LHCN-M2 (cell line): ENCODE measurements at regions not wholly inside any gene's neighbourhood (a gene's known extent, or its start where the extent isn't known, plus 50 kb on each side); places are given as distances from the start of the nearest gene placed in this dataset.

Experiments
- DNase-seq: peaks from one replicate; pipeline ENCODE4 v3.0.0-alpha.2; 2012; ENCODE audit warnings: low read depth

DNA sequence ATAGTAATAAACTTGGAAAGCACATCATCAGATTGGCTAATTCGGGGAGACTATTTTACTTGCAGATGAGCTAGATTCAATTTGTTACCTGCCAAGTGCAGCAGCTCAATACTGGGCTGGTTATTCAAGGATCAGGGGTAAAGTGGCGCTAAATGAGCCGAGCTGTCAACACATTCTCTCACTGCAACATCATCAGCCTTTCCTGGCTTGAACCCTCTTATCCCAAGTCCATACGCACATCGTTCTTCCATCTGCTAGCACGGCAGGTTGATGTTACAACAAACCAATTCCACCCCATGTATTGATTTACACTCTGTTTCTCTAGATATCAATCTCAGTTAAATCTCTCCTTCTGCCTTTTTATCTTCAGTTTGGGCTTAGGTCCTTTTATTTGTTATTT is 2101.5 kb upstream of the AGA start:
- no peak for DNase-seq

DNA sequence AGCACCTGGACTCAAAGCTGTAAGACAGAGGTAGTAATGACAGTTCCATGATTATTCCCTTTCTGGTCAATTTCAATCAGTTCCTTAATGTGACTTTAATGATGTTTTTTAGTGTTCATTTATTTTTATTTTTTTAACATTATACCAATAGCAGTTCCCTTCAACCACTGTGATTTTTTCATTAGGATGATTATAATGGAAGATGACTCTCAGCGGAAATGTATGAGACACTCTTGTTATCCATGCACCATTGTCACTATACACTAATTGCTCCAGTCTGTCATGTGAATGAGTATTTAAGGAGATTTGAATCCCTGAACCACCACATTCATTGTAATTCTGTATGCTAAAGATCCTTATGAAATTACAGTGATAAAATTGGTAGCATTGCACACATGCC is 2102.3 kb upstream of the AGA start:
- no peak for DNase-seq

DNA sequence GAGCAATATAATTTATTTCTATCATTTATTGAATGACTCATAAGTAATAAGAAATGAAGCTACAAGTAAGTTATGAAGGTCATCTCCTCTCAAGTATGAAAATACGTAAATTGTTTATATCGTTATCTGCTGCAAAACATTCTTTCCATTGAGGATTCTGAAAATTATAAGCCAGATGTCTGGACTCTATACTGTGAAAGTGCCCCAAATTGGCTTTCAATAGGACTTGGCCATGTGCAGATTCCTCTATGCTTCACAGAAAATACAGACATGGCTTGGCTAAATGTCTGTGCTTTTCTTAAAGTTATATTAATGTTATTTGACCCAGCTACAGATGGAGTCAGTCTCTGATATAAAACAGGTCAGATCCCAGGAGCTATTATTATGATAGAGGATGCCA is 2109.9 kb upstream of the AGA start:
- DNase-seq: no peak

DNA sequence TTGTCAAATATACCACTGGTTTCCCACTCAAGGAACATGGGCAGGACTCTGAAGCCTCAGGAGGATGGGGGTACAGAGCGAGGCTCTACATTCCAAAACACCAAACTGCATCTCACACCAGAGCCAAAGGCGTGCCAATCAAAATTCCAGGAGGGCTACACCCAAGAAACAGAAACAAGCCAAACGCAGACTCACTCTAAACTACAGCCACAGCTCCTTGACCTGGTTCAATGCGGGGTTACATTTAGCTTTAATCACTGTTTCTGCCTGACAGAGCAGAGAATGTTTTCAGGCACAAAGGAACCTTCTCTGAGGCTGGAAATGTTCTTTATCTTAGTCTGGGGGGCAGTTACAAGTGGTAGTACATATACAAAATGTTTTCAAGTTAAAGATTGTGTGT is 2121.5 kb upstream of the AGA start:
- DNase-seq: no peak

- DNase-seq: no peak
Observed at GRCh38 chr4:179569549-179569948, 2127.3 kb upstream of the AGA start.

DNA sequence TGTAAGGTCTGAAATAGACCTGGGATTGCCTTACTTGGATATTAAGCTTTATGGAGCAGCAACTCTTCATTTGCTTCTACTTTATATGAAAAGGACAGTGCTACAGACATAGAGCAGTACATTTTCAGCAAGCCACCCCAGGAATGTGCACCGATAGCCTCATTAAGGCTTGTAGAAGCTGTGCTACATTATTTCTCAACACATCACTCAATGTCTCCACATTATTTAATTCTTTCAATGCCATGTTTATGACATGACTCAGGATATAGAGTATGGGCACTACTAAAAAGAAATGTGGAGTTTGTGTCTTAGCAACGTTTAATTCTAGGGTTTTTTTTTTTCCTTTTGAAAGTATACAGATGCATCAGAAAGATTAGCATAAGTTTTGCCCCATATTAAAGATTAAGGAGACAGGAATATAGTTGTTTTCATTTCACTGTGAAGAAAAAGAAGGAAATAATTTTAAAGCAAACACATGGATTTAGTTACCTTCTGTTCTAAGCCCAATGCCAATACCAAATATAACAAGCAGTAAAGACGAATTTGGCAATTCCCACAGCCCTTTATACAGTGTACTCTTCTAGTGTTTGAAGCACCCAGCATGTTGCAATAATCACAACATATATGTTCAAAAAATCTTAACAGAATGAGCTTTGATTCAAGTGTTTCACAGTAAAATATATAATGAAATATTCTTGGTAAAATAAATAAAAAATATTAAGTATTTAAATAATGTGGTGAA is 2140.1 kb upstream of the AGA start:
- DNase-seq: no peak

- no peak for DNase-seq
Observed at GRCh38 chr4:179583221-179583620, 2141.0 kb upstream of the AGA start.

DNA sequence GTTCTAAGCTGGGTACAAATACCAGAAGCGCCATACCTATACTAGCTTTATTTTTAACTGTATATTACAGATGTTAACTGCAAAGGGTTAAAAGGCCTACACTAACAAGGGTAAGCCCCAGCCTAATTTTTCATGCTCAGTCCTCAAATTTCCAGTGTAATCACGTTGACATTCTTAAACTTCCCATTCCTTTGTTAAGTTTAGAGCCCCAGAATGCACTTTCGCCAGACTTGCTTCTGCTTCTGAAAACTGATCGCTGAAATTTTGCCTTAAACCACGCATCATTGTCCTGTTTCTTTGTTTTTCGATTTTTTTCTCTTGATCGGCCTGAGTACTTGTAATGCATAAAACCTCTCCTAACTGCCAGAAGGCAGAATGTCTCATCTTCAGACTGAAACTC is 2141.9 kb upstream of the AGA start:
- no peak for DNase-seq

GRCh38 chr4:179585761-179586160 is 2143.5 kb upstream of the AGA start:
- no peak for DNase-seq

DNA sequence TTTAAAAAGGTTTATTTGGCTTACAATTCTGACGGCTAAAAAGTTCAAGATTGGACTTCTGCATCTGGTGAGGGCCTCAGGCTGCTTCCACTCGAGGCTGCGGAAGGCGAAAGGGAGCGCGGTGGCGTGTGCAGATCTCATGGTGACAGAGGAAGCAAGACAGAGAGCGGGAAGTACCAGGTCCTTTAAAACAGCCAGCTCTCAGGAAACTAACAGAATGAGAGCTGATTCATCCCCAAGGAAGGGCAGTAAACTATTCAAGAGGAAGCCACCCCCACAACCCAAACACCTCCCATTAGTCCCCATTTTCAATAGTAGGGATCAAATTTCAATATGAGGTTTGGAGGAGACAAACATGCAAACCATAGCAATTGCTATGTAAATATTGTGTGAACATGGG is 2144.2 kb upstream of the AGA start:
- DNase-seq: peak; percentile 7

DNA sequence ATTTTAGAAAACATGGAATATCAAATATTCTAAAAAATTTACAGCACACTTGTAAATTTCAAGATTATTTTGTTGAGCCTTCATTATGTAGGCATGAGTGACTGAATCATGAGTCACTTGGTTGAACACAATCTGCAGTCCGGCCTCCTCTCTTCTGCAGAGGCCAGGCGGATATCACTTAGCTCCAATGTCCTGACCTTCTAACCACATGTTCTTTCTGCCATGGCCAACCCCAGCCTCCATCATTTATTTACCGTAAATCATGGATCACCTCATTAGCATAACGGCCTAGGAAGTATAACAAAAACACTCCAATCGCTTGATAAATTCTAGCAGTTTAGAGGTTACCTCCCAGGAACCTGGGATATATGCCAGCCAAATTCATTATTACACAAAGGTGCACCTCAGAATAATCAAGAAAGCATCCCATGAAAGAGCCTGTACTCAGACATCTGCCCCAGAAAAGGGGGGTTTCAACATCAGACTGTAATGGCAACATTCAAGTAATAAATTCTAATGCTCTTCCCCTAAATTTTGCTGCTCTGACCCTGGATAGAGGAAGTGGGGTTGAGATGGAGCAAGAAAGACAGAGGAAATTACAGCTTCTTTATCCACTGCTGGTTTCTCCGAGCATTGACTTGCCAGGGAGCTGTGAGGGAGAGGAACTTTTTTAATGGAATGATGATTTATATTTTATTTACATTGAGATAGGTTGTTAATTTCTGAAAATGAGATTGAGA is 2153.6 kb upstream of the AGA start:
- peak; percentile 61 for DNase-seq

GRCh38 chr4:179596621-179597020 is 2154.4 kb upstream of the AGA start:
- DNase-seq: no peak

- DNase-seq: no peak
Observed at GRCh38 chr4:179597301-179597700, 2155.1 kb upstream of the AGA start.

GRCh38 chr4:179601671-179602070 is 2159.4 kb upstream of the AGA start:
- no peak for DNase-seq

DNA sequence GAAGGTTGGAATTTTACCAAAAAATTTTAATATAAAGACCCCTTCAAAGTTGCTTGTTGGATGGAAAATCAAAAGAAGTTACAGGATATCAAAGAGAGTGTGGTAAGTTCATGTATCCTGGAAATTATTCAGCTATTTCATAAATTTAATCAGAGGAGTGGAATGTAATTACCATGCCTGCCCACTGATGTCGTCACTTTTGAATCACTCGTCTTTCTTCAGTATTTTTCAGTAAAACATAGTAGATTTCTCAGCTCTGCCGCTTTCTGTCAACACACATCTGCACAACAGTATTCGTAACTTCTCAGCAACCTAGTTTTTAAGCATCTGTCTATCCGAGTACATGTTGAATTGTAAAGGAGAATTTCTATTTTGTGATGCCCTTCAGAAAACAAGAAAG is 2163.0 kb upstream of the AGA start:
- peak; percentile 13 for DNase-seq

DNA sequence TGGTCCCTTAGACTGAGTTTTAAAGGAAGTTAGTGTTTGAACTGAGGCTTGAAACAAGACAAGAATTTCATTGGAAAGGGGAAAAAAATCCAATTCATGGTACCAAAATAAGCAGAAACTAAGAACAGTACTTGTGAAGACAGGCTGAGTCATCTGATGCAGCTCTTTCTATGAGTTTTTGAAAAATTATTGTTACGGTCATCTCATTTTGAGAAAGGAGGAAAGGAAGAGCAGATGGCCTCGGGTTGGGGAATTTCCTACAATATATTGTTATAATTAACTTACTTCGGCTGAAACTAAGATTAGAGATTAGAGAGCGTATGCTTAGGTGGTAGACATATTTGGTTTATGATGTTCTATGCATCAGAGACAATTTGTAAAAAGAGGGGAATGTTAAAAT is 2164.8 kb upstream of the AGA start:
- no peak for DNase-seq

- DNase-seq: no peak
Observed at GRCh38 chr4:179615704-179616103, 2173.5 kb upstream of the AGA start.

DNA sequence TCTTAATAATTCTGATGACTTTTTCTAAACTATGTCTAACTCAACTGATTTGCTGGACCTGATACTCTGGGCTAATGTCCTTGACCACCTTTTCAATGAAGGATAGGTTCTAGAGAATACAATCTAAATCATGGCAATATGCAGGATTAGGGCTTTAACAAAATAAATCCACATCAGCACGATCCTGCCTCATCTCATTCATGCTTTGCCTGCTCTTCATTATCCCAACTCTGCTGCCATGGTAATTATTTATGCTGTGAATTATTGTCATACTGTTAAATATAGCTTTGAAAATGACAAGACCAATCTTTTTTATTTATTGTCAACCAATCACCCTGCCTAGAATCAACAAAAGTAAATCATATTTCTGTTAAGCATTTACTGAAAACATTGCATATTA is 2176.7 kb upstream of the AGA start:
- no peak for DNase-seq

- DNase-seq: peak; percentile 43
Observed at GRCh38 chr4:179624768-179625181, 2182.5 kb upstream of the AGA start.

- DNase-seq: peak; percentile 38
Observed at GRCh38 chr4:179625406-179625805, 2183.2 kb upstream of the AGA start.

GRCh38 chr4:179626687-179627086 is 2184.4 kb upstream of the AGA start:
- no peak for DNase-seq

DNA sequence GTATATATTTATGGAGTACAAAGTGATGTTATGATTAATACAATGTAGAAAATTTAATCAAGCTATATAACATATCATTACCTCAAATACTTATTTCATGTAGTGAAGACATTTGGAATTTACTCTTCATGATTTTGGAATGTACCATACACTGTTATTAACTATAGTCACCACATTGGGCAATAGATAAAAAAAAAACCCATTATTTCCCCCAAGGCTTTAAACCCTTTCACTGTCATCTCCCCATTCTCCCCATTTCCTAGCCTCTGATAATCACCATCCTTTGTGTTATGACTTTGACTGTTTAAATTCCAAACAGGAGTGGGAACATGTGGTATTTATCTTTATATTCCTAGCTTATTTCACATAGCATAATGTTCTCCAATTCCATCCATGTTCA is 2189.1 kb upstream of the AGA start:
- DNase-seq: no peak

DNA sequence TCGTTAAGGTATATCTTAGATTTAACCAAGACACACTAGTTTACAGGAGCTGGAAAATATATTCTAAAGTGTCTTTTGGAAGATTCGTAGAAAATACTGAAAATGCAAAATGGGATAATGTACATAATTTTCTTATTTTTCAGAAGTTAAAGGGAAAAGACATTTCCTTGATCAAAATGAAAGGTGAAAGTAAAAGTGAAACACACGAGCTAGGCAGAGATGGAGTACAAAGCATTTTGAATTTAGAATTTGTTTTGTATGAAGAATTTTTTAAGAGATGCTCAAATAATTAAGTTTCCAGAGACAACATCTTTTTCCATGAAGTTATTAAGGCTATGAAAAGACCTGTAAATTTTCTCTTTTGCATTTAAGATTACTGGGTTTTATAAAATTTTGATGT is 2192.6 kb upstream of the AGA start:
- no peak for DNase-seq
